HG02852 (cell line): ENCODE measurements at regions not wholly inside any gene's neighbourhood (a gene's known extent, or its start where the extent isn't known, plus 50 kb on each side); places are given as distances from the start of the nearest gene placed in this dataset.

Experiments
- ATAC-seq: cut with Tn5 transposase; IDR thresholded peaks from one replicate; pipeline ENCODE4 v1.9.1; 2021; ENCODE audit warnings: mild to moderate bottlenecking, moderate library complexity; ENCODE audit not compliant: unreplicated experiment

GRCh38 chr5:35282810-35283209 lies 52.5 kb upstream of the PRLR start:
- ATAC-seq = no peak

GRCh38 chr5:35281613-35282012 lies 51.3 kb upstream of the PRLR start:
- ATAC-seq = no peak
